ENCODE measurements at regions not wholly inside any gene's neighbourhood (a gene's known extent, or its start where the extent isn't known, plus 50 kb on each side); places are given as distances from the start of the nearest gene placed in this dataset.

- TF ChIP-seq EZH2 (IDR thresholded peaks at IDR 0.05; ENCODE audit: borderline replicate concordance, low read length) (no peak), CTCF (IDR thresholded peaks at IDR 0.05; ENCODE audit: low read length) (no peak)
Observed at GRCh38 chr11:45410391-45411227, 124.5 kb upstream of the SYT13 start.
